Ishikawa (cell line): ENCODE measurements at regions not wholly inside any gene's neighbourhood (a gene's known extent, or its start where the extent isn't known, plus 50 kb on each side); places are given as distances from the start of the nearest gene placed in this dataset.

Experiments used
- CEBPB ChIP-seq: IDR thresholded peaks from 2 replicates; pipeline ENCODE4 v1.6.1; 2012
- EP300 ChIP-seq: IDR thresholded peaks from 2 replicates; pipeline ENCODE4 v1.6.1; 2012; ENCODE audit warnings: borderline replicate concordance
- MAX ChIP-seq: IDR thresholded peaks from 2 replicates; pipeline ENCODE4 v1.6.1; 2012
- RAD21 ChIP-seq: IDR thresholded peaks from 2 replicates; pipeline ENCODE4 v1.6.1; 2012; ENCODE audit warnings: low read depth
- REST ChIP-seq: IDR thresholded peaks from 2 replicates; pipeline ENCODE4 v1.6.1; 2012; ENCODE audit warnings: low read depth, mild to moderate bottlenecking
- TCF12 ChIP-seq: IDR thresholded peaks from 2 replicates; pipeline ENCODE4 v1.6.1; 2012; ENCODE audit warnings: low read depth
- USF1 ChIP-seq: IDR thresholded peaks from 2 replicates; pipeline ENCODE4 v1.6.1; 2012
- YY1 ChIP-seq: IDR thresholded peaks from 2 replicates; pipeline ENCODE4 v1.6.1; 2012; ENCODE audit warnings: low read depth

GRCh38 chr14:37936971-37937370, 270.7 kb upstream of the SSTR1 start:
- TF ChIP-seq EP300 (no peak), YY1 (no peak), MAX (no peak), TCF12 (no peak), REST (no peak), RAD21 (no peak), CEBPB (no peak), USF1 (no peak)
